ENCODE measurements at regions not wholly inside any gene's neighbourhood (a gene's known extent, or its start where the extent isn't known, plus 50 kb on each side); places are given as distances from the start of the nearest gene placed in this dataset.

DNA sequence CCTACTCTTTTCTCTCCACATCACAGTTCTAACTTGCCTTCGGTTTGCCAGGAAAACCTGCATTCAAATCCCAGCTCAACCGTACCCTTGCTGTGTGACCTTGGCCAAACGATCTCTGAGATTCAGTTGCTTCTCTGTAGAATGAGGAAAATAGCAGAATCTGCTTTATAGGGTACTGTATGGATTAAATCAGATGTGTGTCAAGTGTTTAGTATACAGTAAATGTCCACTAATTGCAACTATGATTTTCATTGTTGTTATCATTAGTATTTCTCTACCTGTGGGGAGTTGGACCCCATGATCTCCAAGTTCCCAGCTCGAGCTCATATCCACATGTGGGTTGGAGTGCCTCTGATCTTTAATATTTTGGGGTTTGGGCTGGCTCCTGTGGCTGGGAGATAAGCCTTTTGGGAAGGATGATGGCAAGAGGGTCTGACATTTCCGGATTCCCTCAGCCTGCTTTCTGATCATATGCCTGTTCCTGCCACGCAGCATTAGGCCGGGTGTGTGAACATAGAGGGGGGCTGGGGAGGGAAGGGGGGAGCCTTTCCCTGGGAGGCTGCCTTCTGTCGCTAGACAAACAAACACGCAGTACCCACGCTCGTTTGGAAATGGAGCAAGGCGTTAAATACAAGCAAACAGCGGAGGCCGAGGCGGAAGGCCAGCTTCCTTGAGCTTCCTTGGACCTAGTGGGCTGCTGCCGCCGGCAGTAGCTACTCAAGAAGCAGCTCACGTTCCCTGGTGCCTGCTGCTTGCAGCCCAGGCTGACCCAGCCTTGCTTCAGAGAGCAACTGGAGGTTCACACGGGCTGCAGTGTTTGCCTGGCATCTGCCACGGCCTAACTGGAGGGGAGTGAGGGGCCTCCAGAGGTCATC, 213.5 kb upstream of the LHX5 start:
- WGBS (ENCODE audit: insufficient coverage), result 86% methylated on average over 19 of the region's 20 CpGs
- H3K4me3 Mint-ChIP-seq, result no peak overlapping the region
- H3K4me1 Mint-ChIP-seq, result no peaks in the 10 kb centered on the region
- Histone ChIP-seq H2AFZ (ENCODE audit: insufficient read depth, low read depth, low read length, poor library complexity, severe bottlenecking) (no peak overlapping the region), H3K9me3 (replicated peaks in 1 of 2; ENCODE audit: control insufficient read depth in 1 of 2, insufficient read depth in 1 of 2, low read length in 2 of 2) (no peaks in the 10 kb centered on the region), H3K4me1 (ENCODE audit: control insufficient read depth in 1 of 2, insufficient read depth in 2 of 2, low read length in 2 of 2) (no peaks in the 10 kb centered on the region), H3K27me3 (ENCODE audit: control insufficient read depth in 2 of 2, insufficient read depth in 2 of 2, low read length in 2 of 2) (no peaks in the 10 kb centered on the region), H3K79me2 (ENCODE audit: insufficient read depth, low read length) (no peaks in the 10 kb centered on the region), H3K4me2 (replicated peaks; ENCODE audit: extremely low read depth, low read length, poor library complexity, severe bottlenecking) (no peak overlapping the region), H3K4me3 (replicated peaks in 1 of 3; ENCODE audit: low read depth in 2 of 3, low read length in 3 of 3) (no peak overlapping the region), H3K9ac (ENCODE audit: insufficient read depth, low read length, poor library complexity, severe bottlenecking) (no peak overlapping the region), H4K20me1 (ENCODE audit: insufficient read depth, low read length) (no peaks in the 10 kb centered on the region), H3K27ac (ENCODE audit: low read depth in 1 of 2, low read length in 2 of 2) (no peak overlapping the region), H3K36me3 (replicated peaks in 1 of 2; ENCODE audit: control insufficient read depth in 1 of 2, insufficient read depth in 2 of 2, low read length in 2 of 2) (no peaks in the 10 kb centered on the region)
- H3K27ac Mint-ChIP-seq, result no peak overlapping the region
- intact Hi-C loops (cut with micrococcal nuclease), result no loop called here
- H3K36me3 Mint-ChIP-seq, result no peaks in the 10 kb centered on the region
- no peaks in the 10 kb centered on the region for H3K9me3 Mint-ChIP-seq
- H3K27me3 Mint-ChIP-seq (ENCODE audit: low read depth in 3 of 3), result peaks cover 0 to 11% (median 0%) of the 10 kb centered on the region in 3 donors
- TF ChIP-seq, protein P1, sequence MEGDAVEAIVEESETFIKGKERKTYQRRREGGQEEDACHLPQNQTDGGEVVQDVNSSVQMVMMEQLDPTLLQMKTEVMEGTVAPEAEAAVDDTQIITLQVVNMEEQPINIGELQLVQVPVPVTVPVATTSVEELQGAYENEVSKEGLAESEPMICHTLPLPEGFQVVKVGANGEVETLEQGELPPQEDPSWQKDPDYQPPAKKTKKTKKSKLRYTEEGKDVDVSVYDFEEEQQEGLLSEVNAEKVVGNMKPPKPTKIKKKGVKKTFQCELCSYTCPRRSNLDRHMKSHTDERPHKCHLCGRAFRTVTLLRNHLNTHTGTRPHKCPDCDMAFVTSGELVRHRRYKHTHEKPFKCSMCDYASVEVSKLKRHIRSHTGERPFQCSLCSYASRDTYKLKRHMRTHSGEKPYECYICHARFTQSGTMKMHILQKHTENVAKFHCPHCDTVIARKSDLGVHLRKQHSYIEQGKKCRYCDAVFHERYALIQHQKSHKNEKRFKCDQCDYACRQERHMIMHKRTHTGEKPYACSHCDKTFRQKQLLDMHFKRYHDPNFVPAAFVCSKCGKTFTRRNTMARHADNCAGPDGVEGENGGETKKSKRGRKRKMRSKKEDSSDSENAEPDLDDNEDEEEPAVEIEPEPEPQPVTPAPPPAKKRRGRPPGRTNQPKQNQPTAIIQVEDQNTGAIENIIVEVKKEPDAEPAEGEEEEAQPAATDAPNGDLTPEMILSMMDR (IDR thresholded peaks at IDR 0.05), result no peak
- DNase-seq, result no peak

DNA sequence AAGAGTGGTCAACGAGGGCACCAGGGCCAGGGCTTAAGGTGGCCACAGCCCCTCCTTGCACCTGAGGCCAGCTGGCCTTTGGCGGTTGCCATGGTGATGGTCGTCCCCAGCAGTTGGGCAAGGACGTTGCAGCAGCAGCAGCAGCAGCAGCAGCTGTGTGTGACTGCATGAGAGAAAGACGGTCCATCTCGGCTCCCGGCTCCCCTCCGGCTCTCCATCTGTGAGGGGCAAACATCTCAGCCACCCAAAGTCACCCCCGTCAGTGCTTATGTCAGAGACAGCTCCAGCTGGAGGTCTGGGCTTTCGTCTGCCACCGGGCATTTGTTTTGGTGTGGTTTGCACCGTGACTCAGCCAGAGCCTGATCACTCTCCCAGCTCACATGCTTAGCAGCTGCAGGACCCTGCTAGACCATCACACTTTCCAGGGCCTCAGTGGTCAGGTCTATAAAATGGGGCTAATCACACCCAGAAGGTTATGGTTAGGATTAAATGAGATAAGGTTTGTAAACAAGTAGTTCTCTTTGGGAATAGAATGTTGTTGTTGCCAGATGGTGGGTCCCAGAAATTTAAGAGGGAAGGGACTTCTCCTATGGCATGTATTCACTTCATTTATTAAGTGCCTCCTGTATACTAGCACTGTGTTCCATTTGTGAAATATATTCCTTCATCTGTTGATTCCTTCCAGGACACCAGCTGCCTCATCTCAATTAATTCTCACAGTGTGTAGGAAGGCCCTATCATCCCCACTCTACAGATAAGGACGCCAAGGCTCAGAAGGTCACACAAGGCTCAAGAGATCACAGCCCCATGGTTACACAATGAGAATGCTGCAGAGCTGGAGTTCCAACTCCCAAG, 212.6 kb upstream of the LHX5 start:
- no peaks in the 10 kb centered on the region for H3K79me2 ChIP-seq (ENCODE audit: insufficient read depth, low read length)
- WGBS (ENCODE audit: insufficient coverage), result 62% methylated on average over 9 of the region's 13 CpGs
- intact Hi-C loops (cut with micrococcal nuclease), result no loop called here

More for the DNA sequence above, 212.6 kb upstream of the LHX5 start:
- no peak overlapping the region for H2AFZ ChIP-seq (ENCODE audit: insufficient read depth, low read depth, low read length, poor library complexity, severe bottlenecking)
- H3K27ac ChIP-seq (ENCODE audit: low read depth in 1 of 2, low read length in 2 of 2), result no peak overlapping the region
- no peaks in the 10 kb centered on the region for H3K4me1 ChIP-seq (ENCODE audit: control insufficient read depth in 1 of 2, insufficient read depth in 2 of 2, low read length in 2 of 2)
- Mint-ChIP-seq H3K9me3 (no peaks in the 10 kb centered on the region), H3K4me3 (no peak overlapping the region), H3K27ac (no peak overlapping the region), H3K4me1 (no peaks in the 10 kb centered on the region), H3K27me3 (ENCODE audit: low read depth in 3 of 3) (peaks cover 0 to 11% (median 0%) of the 10 kb centered on the region in 3 donors), H3K36me3 (no peaks in the 10 kb centered on the region)
- no peaks in the 10 kb centered on the region for H4K20me1 ChIP-seq (ENCODE audit: insufficient read depth, low read length)
- H3K9ac ChIP-seq (ENCODE audit: insufficient read depth, low read length, poor library complexity, severe bottlenecking), result no peak overlapping the region
- H3K27me3 ChIP-seq (ENCODE audit: control insufficient read depth in 2 of 2, insufficient read depth in 2 of 2, low read length in 2 of 2), result no peaks in the 10 kb centered on the region
- H3K4me3 ChIP-seq (replicated peaks in 1 of 3; ENCODE audit: low read depth in 2 of 3, low read length in 3 of 3), result no peak overlapping the region
- no peak for DNase-seq
- TF ChIP-seq, protein P1 (IDR thresholded peaks at IDR 0.05), result no peak
- H3K9me3 ChIP-seq (replicated peaks in 1 of 2; ENCODE audit: control insufficient read depth in 1 of 2, insufficient read depth in 1 of 2, low read length in 2 of 2), result no peaks in the 10 kb centered on the region
- no peaks in the 10 kb centered on the region for H3K36me3 ChIP-seq (replicated peaks in 1 of 2; ENCODE audit: control insufficient read depth in 1 of 2, insufficient read depth in 2 of 2, low read length in 2 of 2)
- no peak overlapping the region for H3K4me2 ChIP-seq (replicated peaks; ENCODE audit: extremely low read depth, low read length, poor library complexity, severe bottlenecking)

All from CD14-positive monocyte (primary cell).